HCT116 (cell line): ENCODE measurements at regions not wholly inside any gene's neighbourhood (a gene's known extent, or its start where the extent isn't known, plus 50 kb on each side); places are given as distances from the start of the nearest gene placed in this dataset.

Experiments used
- ATAC-seq: fragments of 200-7000 bp; cut with Tn5 transposase; 2 replicates; pipeline ENCODE4 v1.9.1; 2020; ENCODE audit warnings: mild to moderate bottlenecking, moderate library complexity
- BruUV-seq: library from RNA; stranded (reverse); fragments of 400-500 nt; replicated peaks from 2 replicates; lab custom pipeline; 2021; lab: Mats Ljungman, UMichigan
- CTCF ChIA-PET: fragments of 300-600 bp; sonication (Branson Sonifier 250); formaldehyde crosslinking; loops from one replicate; lab custom pipeline; 2021; ENCODE audit warnings: antibody characterized with exemption; lab: Charles Lee
- POLR2A ChIA-PET: fragments of 300-600, 350-600 bp; sonication (Branson Sonifier 250); formaldehyde crosslinking; loops from one replicate; lab custom pipeline; 2021; ENCODE audit warnings: antibody characterized with exemption; lab: Charles Lee
- RAD21 ChIA-PET, 2 experiments: fragments of 300-600 bp; sonication (Branson Sonifier 250); formaldehyde crosslinking; loops; one replicate each; lab custom pipeline; 2023; ENCODE audit warnings: low total read pairs in 2 of 2; ENCODE audit not compliant: uncharacterized antibody in 2 of 2, unreplicated experiment in 2 of 2, low non-redundant PET in 1 of 2; lab: Charles Lee
- DNase-seq: peaks from one replicate; pipeline ENCODE4 v3.0.0-alpha.2; 2010; ENCODE audit warnings: low read depth, low spot score
- H2AFZ ChIP-seq: fragments of 200-600 bp; shearing (Covaris generic), sonication (generic); 2 replicates; pipeline ENCODE4 v1.6.1; 2017; ENCODE audit warnings: low read depth, mixed run types, mixed read lengths, antibody characterized with exemption, low read length; ENCODE audit not compliant: poor library complexity, severe bottlenecking
- H3K27ac ChIP-seq: 2 replicates; pipeline ENCODE4 v1.5.1; 2012; ENCODE audit warnings: low read depth, low read length
- H3K27me3 ChIP-seq: fragments of 200-600 bp; sonication (generic); 2 replicates; pipeline ENCODE4 v1.6.1; 2016; ENCODE audit warnings: mixed run types, low read length, mixed read lengths; ENCODE audit not compliant: insufficient read depth
- H3K36me3 ChIP-seq, 2 experiments: fragments of 200-500 bp in 1 of 2; fragments of 200-600 bp in 1 of 2; sonication (Bioruptor generic) in 1 of 2; sonication (generic) in 1 of 2; 2 replicates each; pipeline versions ENCODE4 v1.5.1 to v1.6.1; 2014 to 2016; ENCODE audit warnings: low read length in 2 of 2, inconsistent platforms in 1 of 2, mixed read lengths in 1 of 2, mixed run types in 1 of 2; ENCODE audit not compliant: insufficient read depth in 2 of 2, control insufficient read depth in 1 of 2
- H3K4me1 ChIP-seq, 2 experiments: fragments of 200-600 bp in 1 of 2; sonication (generic) in 1 of 2; 2 replicates each; pipeline versions ENCODE4 v1.5.1 to v1.6.1; 2012 to 2017; ENCODE audit warnings: low read length in 2 of 2, inconsistent platforms in 1 of 2, mild to moderate bottlenecking in 1 of 2, mixed read lengths in 1 of 2, mixed run types in 1 of 2, moderate library complexity in 1 of 2; ENCODE audit not compliant: insufficient read depth in 2 of 2, control insufficient read depth in 1 of 2
- H3K4me2 ChIP-seq: fragments of 200-600 bp; sonication (generic); 2 replicates; pipeline ENCODE4 v1.6.1; 2017; ENCODE audit warnings: mixed run types, low read length, mixed read lengths
- H3K4me3 ChIP-seq, 2 experiments: fragments of 200-600 bp in 1 of 2; sonication (generic) in 1 of 2; replicated peaks in 1 of 2; 2 replicates each; pipeline ENCODE4 v1.5.1; 2011 to 2016; ENCODE audit warnings: low read length in 2 of 2, control low read depth in 1 of 2, low read depth in 1 of 2, mild to moderate bottlenecking in 1 of 2, mixed read lengths in 1 of 2, mixed run types in 1 of 2
- H3K79me2 ChIP-seq: fragments of 200-600 bp; sonication (generic); 2 replicates; pipeline ENCODE4 v1.6.1; 2017; ENCODE audit warnings: mild to moderate bottlenecking, mixed run types, low read length, moderate library complexity, mixed read lengths; ENCODE audit not compliant: insufficient read depth
- H3K9ac ChIP-seq: fragments of 200-600 bp; sonication (generic); 2 replicates; pipeline ENCODE4 v1.6.1; 2016; ENCODE audit warnings: low read length, mixed read lengths
- H3K9me2 ChIP-seq: fragments of 200-600 bp; sonication (generic), shearing (Covaris generic); 2 replicates; pipeline ENCODE4 v1.6.1; 2017; ENCODE audit warnings: mixed run types, mild to moderate bottlenecking, moderate library complexity; ENCODE audit not compliant: insufficient read depth
- H3K9me3 ChIP-seq, 2 experiments: fragments of 200-500 bp in 1 of 2; fragments of 200-600 bp in 1 of 2; sonication (Bioruptor generic) in 1 of 2; sonication (generic) in 1 of 2; 2 replicates each; pipeline ENCODE4 v1.6.1; 2014 to 2017; ENCODE audit warnings: low read length in 2 of 2, mixed read lengths in 2 of 2, inconsistent platforms in 1 of 2, low read depth in 1 of 2, mild to moderate bottlenecking in 1 of 2, mixed run types in 1 of 2, moderate library complexity in 1 of 2; ENCODE audit not compliant: control insufficient read depth in 1 of 2, insufficient read depth in 1 of 2
- H4K20me1 ChIP-seq: fragments of 200-600 bp; sonication (generic), shearing (Covaris generic); 2 replicates; pipeline ENCODE4 v1.6.1; 2017; ENCODE audit warnings: mixed run types, mild to moderate bottlenecking, moderate library complexity; ENCODE audit not compliant: insufficient read depth
- CBX3 ChIP-seq: IDR thresholded peaks from 2 replicates; pipeline ENCODE4 v1.6.1; 2012; ENCODE audit warnings: low read depth
- EGR1 ChIP-seq: IDR thresholded peaks from 2 replicates; pipeline ENCODE4 v1.6.1; 2012; ENCODE audit warnings: low read depth
- EZH2 ChIP-seq: fragments of 200-600 bp; sonication (generic); IDR thresholded peaks from 2 replicates; pipeline ENCODE4 v1.6.1; 2017; ENCODE audit warnings: antibody characterized with exemption, mixed run types
- EZH2phosphoT487 ChIP-seq: fragments of 200-600 bp; IDR thresholded peaks from 2 replicates; pipeline ENCODE4 v1.6.1; 2018; ENCODE audit warnings: antibody characterized with exemption, borderline replicate concordance
- JUND ChIP-seq: IDR thresholded peaks from 2 replicates; pipeline ENCODE4 v1.6.1; 2012
- POLR2AphosphoS5 ChIP-seq: IDR thresholded peaks from 2 replicates; pipeline ENCODE4 v1.6.1; 2011; ENCODE audit warnings: mild to moderate bottlenecking, low read depth, low read length, moderate library complexity
- RAD21 ChIP-seq: IDR thresholded peaks from 2 replicates; pipeline ENCODE4 v1.6.1; 2012; ENCODE audit warnings: low read depth, mild to moderate bottlenecking
- SRF ChIP-seq: IDR thresholded peaks from 2 replicates; pipeline ENCODE4 v1.6.1; 2012; ENCODE audit warnings: low read depth
- YY1 ChIP-seq: IDR thresholded peaks from 2 replicates; pipeline ENCODE4 v1.6.1; 2011; ENCODE audit warnings: low read length, low read depth, moderate library complexity, mild to moderate bottlenecking; ENCODE audit not compliant: insufficient replicate concordance; ENCODE audit errors: extremely low read depth
- ZNF274 ChIP-seq: fragments of 200-500 bp; sonication (Bioruptor generic); IDR thresholded peaks from 2 replicates; pipeline ENCODE4 v1.6.1; 2014; ENCODE audit warnings: mild to moderate bottlenecking, low read depth, low read length, inconsistent platforms
- intact Hi-C: fragments of 100-400 bp; cut with micrococcal nuclease; formaldehyde crosslinking; loops from 2 replicates; pipeline ENCODE4 v1.10.0; 2022
- TF ChIP-seq, protein P1 (sequence below): IDR thresholded peaks from 2 replicates; pipeline ENCODE4 v1.6.1; 2012; ENCODE audit warnings: low read depth
- TF ChIP-seq, protein P2 (sequence below): IDR thresholded peaks from 2 replicates; pipeline ENCODE4 v1.6.1; 2011; ENCODE audit warnings: mild to moderate bottlenecking, low read length, moderate library complexity; ENCODE audit not compliant: insufficient replicate concordance; ENCODE audit errors: extremely low read depth

DNA sequence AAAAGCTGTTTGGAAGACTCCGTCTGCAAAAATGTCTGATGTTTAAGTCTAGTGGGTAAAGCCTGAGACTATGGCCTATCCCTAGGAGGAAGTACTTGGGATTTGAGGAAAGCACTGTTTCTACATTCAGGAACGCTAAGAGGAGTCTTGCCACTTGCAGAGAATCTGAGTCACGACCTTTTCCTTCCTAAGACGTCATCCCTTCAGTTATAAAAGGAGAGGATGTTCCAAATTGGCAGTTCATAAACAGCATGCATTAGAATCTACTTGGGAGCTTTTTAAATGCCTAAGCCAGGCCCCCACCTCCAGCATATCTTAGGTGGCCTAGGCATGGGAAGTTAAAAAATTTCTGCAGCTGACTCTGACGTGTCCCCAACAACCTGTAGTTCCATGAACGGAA, 125.9 kb downstream of the TTC32 start:
- TF ChIP-seq, protein P1, sequence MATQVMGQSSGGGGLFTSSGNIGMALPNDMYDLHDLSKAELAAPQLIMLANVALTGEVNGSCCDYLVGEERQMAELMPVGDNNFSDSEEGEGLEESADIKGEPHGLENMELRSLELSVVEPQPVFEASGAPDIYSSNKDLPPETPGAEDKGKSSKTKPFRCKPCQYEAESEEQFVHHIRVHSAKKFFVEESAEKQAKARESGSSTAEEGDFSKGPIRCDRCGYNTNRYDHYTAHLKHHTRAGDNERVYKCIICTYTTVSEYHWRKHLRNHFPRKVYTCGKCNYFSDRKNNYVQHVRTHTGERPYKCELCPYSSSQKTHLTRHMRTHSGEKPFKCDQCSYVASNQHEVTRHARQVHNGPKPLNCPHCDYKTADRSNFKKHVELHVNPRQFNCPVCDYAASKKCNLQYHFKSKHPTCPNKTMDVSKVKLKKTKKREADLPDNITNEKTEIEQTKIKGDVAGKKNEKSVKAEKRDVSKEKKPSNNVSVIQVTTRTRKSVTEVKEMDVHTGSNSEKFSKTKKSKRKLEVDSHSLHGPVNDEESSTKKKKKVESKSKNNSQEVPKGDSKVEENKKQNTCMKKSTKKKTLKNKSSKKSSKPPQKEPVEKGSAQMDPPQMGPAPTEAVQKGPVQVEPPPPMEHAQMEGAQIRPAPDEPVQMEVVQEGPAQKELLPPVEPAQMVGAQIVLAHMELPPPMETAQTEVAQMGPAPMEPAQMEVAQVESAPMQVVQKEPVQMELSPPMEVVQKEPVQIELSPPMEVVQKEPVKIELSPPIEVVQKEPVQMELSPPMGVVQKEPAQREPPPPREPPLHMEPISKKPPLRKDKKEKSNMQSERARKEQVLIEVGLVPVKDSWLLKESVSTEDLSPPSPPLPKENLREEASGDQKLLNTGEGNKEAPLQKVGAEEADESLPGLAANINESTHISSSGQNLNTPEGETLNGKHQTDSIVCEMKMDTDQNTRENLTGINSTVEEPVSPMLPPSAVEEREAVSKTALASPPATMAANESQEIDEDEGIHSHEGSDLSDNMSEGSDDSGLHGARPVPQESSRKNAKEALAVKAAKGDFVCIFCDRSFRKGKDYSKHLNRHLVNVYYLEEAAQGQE = no peak
- TF ChIP-seq JUND (no peak), EZH2 (no peak), ZNF274 (no peak), POLR2AphosphoS5 (no peak), EZH2phosphoT487 (no peak), RAD21 (no peak), SRF (no peak), YY1 (no peak), EGR1 (no peak), CBX3 (no peak)
- TF ChIP-seq, protein P2, sequence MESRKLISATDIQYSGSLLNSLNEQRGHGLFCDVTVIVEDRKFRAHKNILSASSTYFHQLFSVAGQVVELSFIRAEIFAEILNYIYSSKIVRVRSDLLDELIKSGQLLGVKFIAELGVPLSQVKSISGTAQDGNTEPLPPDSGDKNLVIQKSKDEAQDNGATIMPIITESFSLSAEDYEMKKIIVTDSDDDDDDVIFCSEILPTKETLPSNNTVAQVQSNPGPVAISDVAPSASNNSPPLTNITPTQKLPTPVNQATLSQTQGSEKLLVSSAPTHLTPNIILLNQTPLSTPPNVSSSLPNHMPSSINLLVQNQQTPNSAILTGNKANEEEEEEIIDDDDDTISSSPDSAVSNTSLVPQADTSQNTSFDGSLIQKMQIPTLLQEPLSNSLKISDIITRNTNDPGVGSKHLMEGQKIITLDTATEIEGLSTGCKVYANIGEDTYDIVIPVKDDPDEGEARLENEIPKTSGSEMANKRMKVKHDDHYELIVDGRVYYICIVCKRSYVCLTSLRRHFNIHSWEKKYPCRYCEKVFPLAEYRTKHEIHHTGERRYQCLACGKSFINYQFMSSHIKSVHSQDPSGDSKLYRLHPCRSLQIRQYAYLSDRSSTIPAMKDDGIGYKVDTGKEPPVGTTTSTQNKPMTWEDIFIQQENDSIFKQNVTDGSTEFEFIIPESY = no peak
- TF ChIP-seq, all 23 proteins: peak for 0
- Histone ChIP-seq H3K9ac (no peak overlapping the region), H4K20me1 (no peaks in the 10 kb centered on the region), H2AFZ (no peak overlapping the region), H3K9me3 (no peaks in the 10 kb centered on the region), H3K4me2 (no peak overlapping the region), H3K79me2 (no peaks in the 10 kb centered on the region), H3K27ac (no peak overlapping the region), H3K4me3 (no peak overlapping the region), H3K27me3 (peaks cover 10% of the 10 kb centered on the region; the same call in 1 of the 2 replicates), H3K9me2 (no peaks in the 10 kb centered on the region), H3K4me1 (peaks cover 0 to 9% of the 10 kb centered on the region in 2 experiments; a peak in 1 of 4 replicates), H3K36me3 (no peaks in the 10 kb centered on the region)
- intact Hi-C loops = no loop called here
- BruUV-seq = no TSS peak
- ChIA-PET POLR2A (no interaction called here), CTCF (no interaction called here), RAD21 (no interaction called here)
- ATAC-seq = no peak
- DNase-seq = no peak
